GM18858 (cell line): ENCODE measurements at regions not wholly inside any gene's neighbourhood (a gene's known extent, or its start where the extent isn't known, plus 50 kb on each side); places are given as distances from the start of the nearest gene placed in this dataset.
"Not testable (repeated sequence)": the region's sequence is repeated elsewhere in the genome, so short reads cannot be mapped to it uniquely, and the experiment has no call there.

Source experiments
- ATAC-seq: cut with Tn5 transposase; IDR thresholded peaks from one replicate; pipeline ENCODE4 v1.9.1; 2021; ENCODE audit not compliant: unreplicated experiment

GRCh38 chr6:141884850-141885249 is 247.9 kb upstream of the GJE1 start:
- no peak for ATAC-seq

DNA sequence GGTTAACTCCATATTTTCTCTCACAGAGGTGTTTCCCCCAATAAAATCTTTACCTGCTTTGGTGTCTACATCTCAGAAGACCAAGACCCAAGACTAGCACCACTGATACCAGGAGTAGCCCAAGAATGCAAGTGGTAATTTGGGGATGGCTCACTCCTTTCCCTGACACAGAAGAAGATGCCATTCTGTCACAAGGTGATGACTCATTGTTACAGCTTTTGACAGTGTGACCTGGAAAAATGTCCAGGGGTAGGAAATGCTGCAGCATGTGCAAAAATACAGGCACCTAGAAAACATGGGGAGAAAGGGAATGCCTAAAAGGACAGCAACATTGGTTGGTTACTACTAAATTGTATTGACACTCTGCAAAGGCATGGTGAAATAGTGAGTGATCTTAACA is 254.0 kb upstream of the GJE1 start:
- no peak for ATAC-seq

DNA sequence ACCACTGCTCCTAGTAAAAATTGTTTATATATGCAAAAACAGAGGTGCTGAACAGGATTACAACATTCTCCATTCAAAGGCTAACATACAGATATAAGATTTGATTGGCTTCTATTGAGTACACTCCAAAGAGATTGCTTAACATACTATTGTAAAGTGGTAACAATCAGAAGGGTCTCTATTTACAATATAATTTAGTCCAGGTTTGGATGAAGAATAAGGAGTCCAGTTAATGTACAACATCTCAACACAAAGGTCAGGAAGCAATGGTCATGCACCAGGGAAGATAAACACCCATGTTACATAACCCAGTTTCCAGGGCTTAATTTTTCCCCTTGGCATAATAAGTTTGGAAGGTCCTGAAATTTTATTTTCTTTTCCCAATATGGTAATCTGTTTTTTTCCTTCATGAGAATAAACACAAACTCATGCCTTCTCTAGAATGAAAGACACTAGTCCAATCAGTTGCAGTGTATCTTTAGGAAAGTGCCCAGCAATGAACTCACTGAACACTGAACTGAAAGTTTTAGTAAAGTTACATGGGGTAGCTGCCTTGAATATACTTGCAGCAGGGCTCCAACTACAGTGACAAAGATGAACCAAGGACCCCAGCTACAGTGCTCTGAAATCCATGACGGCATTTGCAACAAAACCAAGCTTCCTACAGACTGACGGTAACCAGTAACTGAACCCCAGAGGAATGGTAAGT is 255.3 kb upstream of the GJE1 start:
- ATAC-seq, result no peak

- no peak for ATAC-seq
Measured at GRCh38 chr6:141874930-141875602, 257.7 kb upstream of the GJE1 start.

DNA sequence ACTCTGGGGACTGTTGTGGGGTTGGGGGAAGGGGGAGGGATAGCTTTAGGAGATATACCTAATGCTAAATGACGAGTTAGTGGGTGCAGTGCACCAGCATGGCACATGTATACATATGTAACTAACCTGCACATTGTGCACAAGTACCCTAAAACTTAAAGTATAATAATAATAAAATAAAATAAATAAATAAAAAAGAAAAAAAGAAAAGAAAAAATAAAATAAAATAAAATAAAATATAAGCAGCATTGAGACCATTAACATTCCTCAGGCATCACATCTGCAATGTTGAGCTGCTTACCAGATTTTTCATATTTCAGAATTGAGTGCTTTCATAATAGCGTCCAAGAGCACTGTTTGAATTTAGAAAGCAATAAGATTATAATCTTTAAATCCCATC is 263.2 kb upstream of the GJE1 start:
- not testable (repeated sequence) for ATAC-seq

GRCh38 chr6:141867767-141868166 is 265.0 kb upstream of the GJE1 start:
- ATAC-seq, result no peak

GRCh38 chr6:141866731-141867497 is 265.8 kb upstream of the GJE1 start:
- ATAC-seq, result no peak

GRCh38 chr6:141851063-141851462 is 281.7 kb upstream of the GJE1 start:
- no peak for ATAC-seq

- no peak for ATAC-seq
Measured at GRCh38 chr6:141848029-141848890, 284.5 kb upstream of the GJE1 start.

- ATAC-seq, result no peak
Measured at GRCh38 chr6:141846639-141847038, 286.1 kb upstream of the GJE1 start.

DNA sequence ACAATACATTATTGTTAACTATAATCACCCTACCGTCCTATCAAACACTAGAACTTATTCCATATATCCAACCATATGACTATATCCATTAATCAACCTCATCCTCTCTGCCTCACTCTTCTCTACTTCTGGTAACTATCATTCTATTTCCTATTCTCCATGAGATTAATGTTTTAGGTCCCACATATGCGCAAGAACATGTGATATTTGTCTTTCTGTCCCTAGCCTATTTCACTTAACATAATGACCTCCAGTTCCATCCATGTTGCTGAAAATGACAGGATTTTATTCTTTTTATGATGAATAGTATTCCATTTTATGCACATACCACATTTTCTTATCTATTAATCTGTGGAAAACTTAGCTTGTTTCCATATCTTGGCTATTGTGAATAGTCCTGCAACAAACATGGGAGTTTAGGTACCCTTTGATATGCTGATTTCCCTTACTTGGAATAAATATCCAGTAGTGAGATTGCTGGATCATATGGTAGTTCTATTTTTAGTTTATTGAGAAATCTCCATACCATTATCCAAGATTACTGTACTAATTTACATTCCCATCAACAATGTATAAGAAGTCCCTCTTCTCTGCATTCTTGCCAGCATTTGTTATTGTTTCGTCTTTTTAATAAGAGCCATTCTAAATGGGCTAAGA is 289.4 kb upstream of the GJE1 start:
- ATAC-seq, result no peak

- no peak for ATAC-seq
Measured at GRCh38 chr6:141833001-141833655, 299.6 kb upstream of the GJE1 start.

DNA sequence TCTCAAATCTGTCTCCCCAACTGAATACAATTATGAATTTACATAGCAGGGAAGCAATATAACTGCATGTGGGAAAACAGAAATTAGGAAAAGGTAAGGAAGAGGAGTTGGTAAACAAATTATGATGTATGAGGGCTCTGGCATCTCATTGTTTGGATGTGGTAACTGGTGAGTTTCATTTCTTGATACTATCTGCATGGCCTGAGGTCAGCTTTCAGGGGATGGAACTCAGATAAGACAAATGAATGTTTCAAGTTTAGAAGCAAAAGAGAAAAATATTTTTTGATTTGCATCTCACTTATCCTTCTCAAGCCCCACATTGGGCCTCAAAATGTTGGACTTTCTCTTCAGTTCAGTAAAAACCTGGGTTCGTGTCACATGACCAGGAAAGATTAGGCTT is 302.2 kb upstream of the GJE1 start:
- no peak for ATAC-seq

GRCh38 chr6:141829566-141830360 is 303.0 kb upstream of the GJE1 start:
- ATAC-seq, result no peak

- ATAC-seq, result no peak
Measured at GRCh38 chr6:141824350-141824749, 308.4 kb upstream of the GJE1 start.

DNA sequence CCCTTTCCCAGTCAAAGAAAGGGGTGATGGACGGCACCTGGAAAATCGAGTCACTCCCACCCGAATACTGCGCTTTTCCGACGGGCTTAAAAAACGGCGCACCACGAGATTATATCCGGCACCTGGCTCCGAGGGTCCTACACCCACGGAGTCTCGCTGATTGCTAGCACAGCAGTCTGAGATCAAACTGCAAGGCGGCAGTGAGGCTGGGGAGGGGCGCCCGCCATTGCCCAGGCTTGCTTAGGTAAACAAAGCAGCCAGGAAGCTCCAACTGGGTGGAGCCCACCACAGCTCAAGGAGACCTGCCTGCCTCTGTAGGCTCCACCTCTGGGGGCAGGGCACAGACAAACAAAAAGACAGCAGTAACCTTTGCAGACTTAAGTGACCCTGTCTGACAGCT is 317.7 kb upstream of the GJE1 start:
- ATAC-seq, result not testable (repeated sequence)

- no peak for ATAC-seq
Measured at GRCh38 chr6:141809901-141810300, 322.8 kb upstream of the GJE1 start.

DNA sequence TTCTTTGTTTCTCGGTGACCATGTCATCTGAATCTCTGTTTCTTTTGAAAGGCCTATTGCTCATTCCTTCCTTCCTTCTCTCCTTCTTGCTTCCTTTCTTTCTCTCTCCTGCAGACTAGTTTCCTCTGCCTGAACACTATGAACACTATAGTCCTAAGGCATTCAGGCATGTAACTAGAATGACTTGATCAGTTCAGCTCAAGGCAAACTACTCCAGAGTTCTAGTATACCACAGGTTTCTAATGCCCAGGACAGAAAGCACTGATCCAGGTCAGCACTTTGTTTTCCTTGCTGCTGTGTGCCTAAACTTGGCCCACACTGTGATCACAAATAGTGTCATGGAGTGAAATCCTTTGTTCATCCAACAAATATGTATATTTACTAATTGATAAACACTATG is 324.1 kb upstream of the GJE1 start:
- no peak for ATAC-seq

- ATAC-seq, result not testable (repeated sequence)
Measured at GRCh38 chr6:141800973-141801372, 331.8 kb upstream of the GJE1 start.
